ENCODE measurements at regions not wholly inside any gene's neighbourhood (a gene's known extent, or its start where the extent isn't known, plus 50 kb on each side); places are given as distances from the start of the nearest gene placed in this dataset.

GRCh38 chr5:71938895-71939294 lies 168.4 kb upstream of the MAP1B start:
- intact Hi-C loops (cut with micrococcal nuclease; ENCODE audit: unreplicated experiment) = loop anchor here (10.0 kb wide), 1 partner anchor 166 kb away; the partner anchor contains the start of gene MAP1B
- CTCF ChIA-PET = interaction anchor here (0.9 to 1.7 kb wide), 3 partner anchors 15 to 108 kb away, joined by 3 to 4 read pairs (median 3); no protein-coding TSS in a partner anchor
- peak overlapping the region; percentile 83 for H3K27ac Mint-ChIP-seq (ENCODE audit: unreplicated experiment)
- no peak for TF ChIP-seq CTCF (IDR thresholded peaks at IDR 0.05; ENCODE audit: unreplicated experiment)
- H3K27me3 Mint-ChIP-seq (ENCODE audit: unreplicated experiment) = no peaks in the 10 kb centered on the region
- H3K9me3 Mint-ChIP-seq (ENCODE audit: low read depth, unreplicated experiment) = peaks cover 3% of the 10 kb centered on the region
- H3K36me3 Mint-ChIP-seq (ENCODE audit: insufficient read depth, unreplicated experiment) = no peaks in the 10 kb centered on the region
- peak; percentile 78 for DNase-seq
- peak overlapping the region; percentile 33 for H3K4me3 Mint-ChIP-seq (ENCODE audit: low read depth, unreplicated experiment)
- no TSS peak for BruUV-seq (replicated peaks)
- H3K4me1 Mint-ChIP-seq (ENCODE audit: low read depth, unreplicated experiment) = peaks cover 14% of the 10 kb centered on the region

- Mint-ChIP-seq H3K9me3 (ENCODE audit: low read depth, unreplicated experiment) (peaks cover 3% of the 10 kb centered on the region), H3K36me3 (ENCODE audit: insufficient read depth, unreplicated experiment) (no peaks in the 10 kb centered on the region)
- intact Hi-C loops (cut with micrococcal nuclease; ENCODE audit: unreplicated experiment) = loop anchor here (10.0 kb wide), 1 partner anchor 165 kb away; the partner anchor contains the start of gene MAP1B
These were observed 167.6 kb upstream of the MAP1B start for GRCh38 chr5:71939452-71940230.

GRCh38 chr5:71943874-71944273 lies 163.4 kb upstream of the MAP1B start:
- Mint-ChIP-seq H3K9me3 (ENCODE audit: low read depth, unreplicated experiment) (peaks cover 3% of the 10 kb centered on the region), H3K36me3 (ENCODE audit: insufficient read depth, unreplicated experiment) (no peaks in the 10 kb centered on the region), H3K4me1 (ENCODE audit: low read depth, unreplicated experiment) (peaks cover 11% of the 10 kb centered on the region), H3K27ac (ENCODE audit: unreplicated experiment) (no peak overlapping the region), H3K27me3 (ENCODE audit: unreplicated experiment) (no peaks in the 10 kb centered on the region), H3K4me3 (ENCODE audit: low read depth, unreplicated experiment) (no peak overlapping the region)
- CTCF ChIA-PET = no interaction called here
- no peak for TF ChIP-seq CTCF (IDR thresholded peaks at IDR 0.05; ENCODE audit: unreplicated experiment)
- DNase-seq = no peak
- no TSS peak for BruUV-seq (replicated peaks)
- intact Hi-C loops (cut with micrococcal nuclease; ENCODE audit: unreplicated experiment) = no loop called here

More at GRCh38 chr5:71939452-71940230, 167.6 kb upstream of the MAP1B start:
- no TSS peak for BruUV-seq (replicated peaks)
- no peaks in the 10 kb centered on the region for H3K27me3 Mint-ChIP-seq (ENCODE audit: unreplicated experiment)
- peaks cover 14% of the 10 kb centered on the region for H3K4me1 Mint-ChIP-seq (ENCODE audit: low read depth, unreplicated experiment)
- CTCF ChIA-PET = interaction anchor here (0.6 to 1.7 kb wide), 3 partner anchors 14 to 443 kb away, joined by 3 to 4 read pairs (median 3); no protein-coding TSS in a partner anchor
- peak overlapping the region; percentile 83 for H3K27ac Mint-ChIP-seq (ENCODE audit: unreplicated experiment)
- peak overlapping the region; percentile 33 for H3K4me3 Mint-ChIP-seq (ENCODE audit: low read depth, unreplicated experiment)
- no peak for DNase-seq
- TF ChIP-seq CTCF (IDR thresholded peaks at IDR 0.05; ENCODE audit: unreplicated experiment) = no peak

GRCh38 chr5:71945436-71945835 lies 161.8 kb upstream of the MAP1B start:
- no peak for DNase-seq
- TF ChIP-seq CTCF (IDR thresholded peaks at IDR 0.05; ENCODE audit: unreplicated experiment) = no peak
- peaks cover 5% of the 10 kb centered on the region for H3K9me3 Mint-ChIP-seq (ENCODE audit: low read depth, unreplicated experiment)
- BruUV-seq (replicated peaks) = no TSS peak
- H3K27ac Mint-ChIP-seq (ENCODE audit: unreplicated experiment) = no peak overlapping the region
- no peaks in the 10 kb centered on the region for H3K36me3 Mint-ChIP-seq (ENCODE audit: insufficient read depth, unreplicated experiment)
- no peaks in the 10 kb centered on the region for H3K27me3 Mint-ChIP-seq (ENCODE audit: unreplicated experiment)
- no peaks in the 10 kb centered on the region for H3K4me1 Mint-ChIP-seq (ENCODE audit: low read depth, unreplicated experiment)
- H3K4me3 Mint-ChIP-seq (ENCODE audit: low read depth, unreplicated experiment) = no peak overlapping the region
- CTCF ChIA-PET = no interaction called here
- intact Hi-C loops (cut with micrococcal nuclease; ENCODE audit: unreplicated experiment) = no loop called here
